Hindlimb muscle (tissue), 1 donor: ENCODE measurements at regions not wholly inside any gene's neighbourhood (a gene's known extent, or its start where the extent isn't known, plus 50 kb on each side); places are given as distances from the start of the nearest gene placed in this dataset.

ENCODE experiments used
- DNase-seq: peaks from one replicate; pipeline ENCODE4 v3.0.0-alpha.2; 2013

GRCh38 chr10:89153971-89154370 is 53.1 kb downstream of the CH25H start:
- no peak for DNase-seq

- no peak for DNase-seq
These were observed 54.0 kb downstream of the CH25H start for GRCh38 chr10:89153116-89153515.

- no peak for DNase-seq
These were observed 55.3 kb downstream of the CH25H start for GRCh38 chr10:89151857-89152256.

GRCh38 chr10:89148061-89148460 is 59.1 kb downstream of the CH25H start:
- no peak for DNase-seq

- no peak for DNase-seq
These were observed 59.9 kb downstream of the CH25H start for GRCh38 chr10:89147256-89147655.

DNA sequence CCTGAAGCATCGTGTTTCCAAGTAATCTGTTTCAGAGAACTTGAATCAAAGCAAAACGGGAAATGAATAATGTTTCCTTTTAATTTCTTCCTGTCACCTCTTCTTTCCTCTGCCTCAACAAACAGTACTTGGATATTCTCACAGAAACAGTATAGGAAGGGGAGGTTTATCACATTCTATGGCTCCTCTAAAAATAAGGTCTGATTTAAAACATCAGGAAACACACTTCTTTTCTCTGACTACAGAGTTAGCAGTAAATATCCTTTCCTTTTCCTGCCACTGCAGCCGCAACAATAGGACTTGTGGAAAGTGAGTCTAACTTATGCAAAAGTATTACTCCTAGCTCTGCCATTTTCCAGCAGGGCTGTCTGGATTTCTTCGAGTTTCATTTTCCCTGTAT is 62.3 kb downstream of the CH25H start:
- DNase-seq, result no peak

GRCh38 chr10:89142590-89142989 is 64.5 kb downstream of the CH25H start:
- no peak for DNase-seq

DNA sequence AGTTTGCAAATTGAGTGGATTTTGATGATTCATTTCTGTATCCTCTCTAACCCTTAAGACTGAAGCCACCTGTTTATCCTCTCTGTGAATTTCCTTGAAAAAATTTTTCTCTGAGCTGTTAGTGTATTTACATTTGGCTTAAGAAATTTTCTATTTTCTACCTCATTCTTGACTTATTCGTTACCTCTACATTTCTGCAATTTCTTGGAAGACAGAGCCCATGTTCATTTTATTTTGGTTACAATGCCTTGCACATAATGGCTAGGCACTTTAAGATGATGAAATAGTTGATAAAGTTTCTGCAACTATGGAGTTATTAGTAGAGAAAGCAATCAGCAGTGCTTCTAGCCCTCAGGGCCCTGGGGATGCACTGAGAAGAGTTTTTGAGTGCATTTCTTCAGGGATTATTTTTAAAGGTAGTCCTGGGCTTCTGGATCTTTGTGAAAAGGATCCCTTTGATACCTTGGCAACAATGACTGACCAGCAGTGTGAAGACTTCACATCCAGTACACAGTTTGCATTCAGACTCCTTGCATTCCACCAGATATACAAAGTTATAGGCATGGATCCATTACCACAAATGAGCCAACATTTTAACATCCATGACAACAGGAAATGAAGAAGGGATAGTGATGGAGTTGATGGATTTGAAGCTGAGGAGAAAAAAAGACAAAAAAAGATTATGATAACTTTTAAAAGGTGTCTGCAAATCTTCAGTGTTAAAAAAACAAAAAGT is 68.2 kb downstream of the CH25H start:
- DNase-seq, result no peak

- no peak for DNase-seq
These were observed 72.2 kb downstream of the CH25H start for GRCh38 chr10:89134963-89135362.

GRCh38 chr10:89129911-89130310 is 77.2 kb downstream of the CH25H start:
- no peak for DNase-seq

DNA sequence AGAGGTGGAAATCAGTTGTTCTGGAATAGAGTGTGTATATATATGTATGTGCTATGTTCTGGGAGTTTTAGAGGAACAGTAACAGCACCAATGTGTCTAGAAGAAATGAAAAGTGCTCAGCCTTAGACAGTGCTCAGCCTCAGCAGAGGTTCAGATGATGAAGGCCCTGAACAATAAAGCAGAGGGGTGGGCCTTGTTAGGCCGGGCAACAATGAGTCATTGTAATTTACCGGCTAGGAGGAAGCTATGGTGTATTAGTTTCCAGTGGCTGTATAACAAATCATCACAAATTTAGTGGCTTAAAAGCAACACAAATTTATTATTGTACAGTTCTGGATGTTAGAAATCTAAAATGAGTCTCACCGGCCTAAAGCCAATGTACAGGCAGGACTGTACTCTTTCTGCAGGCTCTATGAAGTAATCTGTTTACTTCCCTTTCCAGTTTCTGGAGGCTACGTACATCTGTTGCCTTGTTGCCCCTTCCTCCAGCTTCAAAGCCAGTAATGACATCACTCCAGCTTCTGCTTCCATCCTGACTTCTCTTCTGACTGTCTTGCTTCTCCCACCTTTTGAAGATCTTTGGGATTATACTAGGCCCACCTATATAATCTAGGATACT is 84.6 kb downstream of the CH25H start:
- DNase-seq, result peak; percentile 14

DNA sequence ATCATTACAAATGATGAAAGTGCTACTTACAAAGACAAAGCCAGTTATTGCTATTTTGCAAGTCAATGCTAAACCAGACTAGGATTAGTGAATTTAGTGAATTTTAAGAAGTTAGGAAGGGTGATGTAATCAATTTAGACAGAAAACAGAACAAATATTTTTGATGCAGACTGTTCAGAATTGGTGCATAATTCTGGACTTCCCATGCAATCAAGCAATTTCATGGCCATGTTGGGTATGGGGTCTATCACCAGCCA is 85.4 kb downstream of the CH25H start:
- DNase-seq, result no peak

- no peak for DNase-seq
These were observed 86.0 kb downstream of the CH25H start for GRCh38 chr10:89120931-89121763.

DNA sequence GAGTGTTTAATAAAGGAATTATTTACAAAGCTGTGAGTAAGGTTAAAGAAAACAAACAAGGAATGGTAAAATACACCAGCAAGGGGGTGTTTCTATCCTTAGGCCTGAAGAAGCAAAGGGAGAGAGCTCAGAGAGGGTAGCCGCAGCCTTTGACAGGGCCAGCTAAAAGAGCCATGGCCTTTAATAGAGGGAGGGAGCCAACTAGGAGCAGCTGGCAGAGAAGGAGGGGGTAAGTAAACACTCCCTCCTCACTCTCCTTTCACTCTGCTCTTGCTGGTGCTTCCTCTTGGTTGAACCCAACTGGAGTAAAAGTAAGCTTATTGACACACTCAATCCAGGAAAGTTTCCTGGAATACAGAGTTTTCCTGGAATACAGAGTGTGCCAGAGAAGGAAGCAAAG is 87.5 kb downstream of the CH25H start:
- no peak for DNase-seq

DNA sequence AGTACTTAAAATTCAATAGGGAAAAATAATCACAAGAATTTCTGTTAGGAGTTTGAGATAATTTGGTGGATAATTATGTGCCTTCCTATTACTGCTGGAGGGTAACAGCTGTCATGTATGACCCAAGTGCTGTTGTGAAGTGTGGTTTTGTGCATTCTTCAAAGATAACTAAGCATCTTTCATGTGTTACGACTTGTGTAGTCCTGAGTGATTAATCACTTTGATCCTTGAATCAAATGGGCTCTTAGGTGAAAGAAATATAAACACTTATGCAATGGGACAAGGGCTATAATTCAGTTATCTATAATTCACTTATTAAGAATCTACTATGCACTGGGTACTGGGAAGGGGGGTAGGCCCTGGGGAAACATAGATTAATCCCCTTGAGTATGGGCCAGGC is 89.0 kb downstream of the CH25H start:
- DNase-seq, result no peak

DNA sequence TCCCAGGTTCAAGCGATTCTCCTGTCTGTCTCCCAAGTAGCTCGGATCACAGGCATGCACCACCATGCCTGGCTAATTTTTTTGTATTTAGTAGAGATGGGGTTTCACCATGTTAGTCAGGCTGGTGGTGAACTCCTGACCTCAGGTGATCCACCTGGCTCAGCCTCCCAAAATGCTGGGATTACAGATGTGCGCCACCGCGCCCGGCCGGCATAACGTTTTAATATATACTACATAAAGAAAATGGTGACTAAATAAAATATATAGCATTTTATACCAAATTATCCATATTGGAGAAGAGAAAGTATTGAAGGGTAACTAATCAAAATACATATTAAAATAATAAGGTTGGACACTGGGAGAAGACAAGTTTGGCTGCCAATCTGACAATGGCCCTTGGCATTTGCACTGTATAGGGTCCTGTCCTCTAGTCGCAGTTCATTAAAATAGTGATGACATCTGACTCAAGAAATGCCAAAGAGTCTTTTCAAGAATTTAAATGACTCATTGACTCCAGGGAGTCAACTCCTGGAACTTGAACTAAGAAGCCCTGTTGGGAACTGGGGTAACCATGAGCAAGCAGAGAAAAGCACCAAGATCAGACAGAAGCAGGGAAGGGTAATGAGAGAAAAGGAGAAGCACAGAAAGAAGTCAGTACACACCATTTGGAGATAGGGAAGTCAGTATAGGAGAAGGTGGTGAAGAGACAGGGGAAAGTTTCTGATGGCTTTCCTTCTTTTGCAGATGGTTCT is 91.1 kb downstream of the CH25H start:
- no peak for DNase-seq

DNA sequence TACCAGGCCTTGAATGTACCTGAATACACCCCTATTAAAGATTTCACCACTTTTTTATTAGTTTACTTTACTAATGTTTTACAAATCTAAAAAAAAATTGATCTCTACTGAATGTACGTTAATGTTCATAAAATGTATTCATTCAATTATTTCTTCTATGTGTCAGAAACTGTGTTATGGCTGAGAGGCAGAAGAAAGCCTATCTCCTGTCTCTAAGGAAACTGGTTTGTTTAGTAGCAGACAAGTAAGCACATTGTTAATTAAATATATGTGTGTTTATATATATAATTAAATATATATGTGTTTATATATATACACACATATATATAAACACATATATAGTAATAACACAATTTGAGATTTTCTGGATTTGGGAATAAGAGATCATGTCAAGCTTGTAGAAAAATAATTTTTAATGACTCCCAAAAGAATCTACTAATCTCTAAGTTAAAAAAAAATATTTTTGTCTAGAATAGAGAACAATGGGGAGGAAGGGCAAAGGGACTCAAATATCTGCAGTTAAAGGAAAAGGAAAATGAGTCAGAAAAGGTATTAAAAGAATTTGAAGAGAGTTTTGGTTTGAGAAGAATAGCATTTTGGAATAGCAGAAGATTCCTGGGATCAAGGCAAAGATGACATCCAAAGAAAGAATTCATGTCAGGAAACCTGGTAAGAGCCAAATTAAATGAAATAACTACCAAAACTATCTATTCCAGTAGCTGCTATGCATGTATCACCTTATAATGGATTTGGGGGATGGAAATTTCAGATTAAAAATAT is 92.1 kb downstream of the CH25H start:
- DNase-seq, result no peak

GRCh38 chr10:89102735-89103134 is 104.4 kb downstream of the CH25H start:
- DNase-seq, result no peak

DNA sequence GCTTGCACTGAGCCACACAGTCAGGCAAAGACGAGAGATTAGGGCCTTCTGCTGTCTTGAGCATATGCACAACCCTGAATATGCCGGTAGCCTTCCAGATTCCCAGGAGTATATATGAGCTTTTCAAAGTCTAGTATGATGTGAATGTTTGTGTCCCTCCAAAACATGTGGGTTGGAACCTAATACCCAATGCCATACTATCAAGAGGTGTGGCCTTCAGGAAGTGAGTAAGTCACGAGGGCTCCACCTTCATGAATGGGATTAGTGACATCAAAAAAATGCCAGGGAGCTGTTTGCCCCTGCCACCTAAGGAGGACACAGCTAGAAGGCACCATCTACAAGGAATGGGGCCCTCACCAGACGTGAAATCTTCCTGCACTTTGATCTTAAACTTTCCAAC is 105.2 kb downstream of the CH25H start:
- no peak for DNase-seq

DNA sequence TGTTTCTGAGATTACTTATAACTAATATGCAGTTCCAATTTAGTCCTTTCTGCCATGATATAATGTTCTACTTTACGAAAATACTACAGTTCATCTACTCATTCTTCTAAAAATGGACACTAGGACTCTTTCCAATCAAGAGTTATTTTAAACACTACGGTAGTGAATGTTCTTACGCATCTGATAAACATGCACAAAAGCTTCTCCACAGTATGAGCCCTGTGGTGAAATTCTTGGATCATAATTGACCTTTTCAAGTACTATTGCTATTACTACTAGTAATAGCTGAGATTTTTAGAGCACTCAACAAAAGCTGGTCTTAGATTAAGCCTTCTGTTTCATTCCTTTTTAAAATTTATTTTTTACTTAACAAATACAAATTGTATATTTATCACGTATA is 106.4 kb downstream of the CH25H start:
- no peak for DNase-seq

DNA sequence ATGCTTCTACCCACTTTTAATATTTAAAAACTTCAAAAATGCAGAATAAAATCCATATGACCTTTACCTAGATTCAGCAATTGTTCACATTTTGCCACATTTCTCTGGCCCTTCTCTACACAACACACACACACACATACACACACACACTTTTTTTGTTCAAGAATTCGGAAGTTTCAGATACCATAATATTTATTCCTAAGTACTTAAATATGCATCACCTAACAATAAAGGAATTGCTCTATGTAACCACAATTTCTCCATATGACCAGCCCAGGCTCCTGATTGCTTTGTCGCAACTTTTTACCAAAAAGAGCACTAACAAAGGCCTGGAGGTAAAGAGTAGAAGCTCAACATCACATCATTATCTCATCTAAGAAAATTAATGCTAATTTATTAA is 106.6 kb downstream of the FAS start:
- DNase-seq, result no peak

GRCh38 chr10:89095701-89096391 is 105.2 kb downstream of the FAS start:
- no peak for DNase-seq
